GM12891 (cell line): ENCODE measurements at regions not wholly inside any gene's neighbourhood (a gene's known extent, or its start where the extent isn't known, plus 50 kb on each side); places are given as distances from the start of the nearest gene placed in this dataset.

Experiments
- DNase-seq: peaks from one replicate; pipeline ENCODE4 v3.0.0; 2011; ENCODE audit warnings: low spot score; ENCODE audit not compliant: insufficient read length
- FAIRE-seq: peaks from 2 replicates; lab custom pipeline; 2011; peaks lifted over from hg19 to GRCh38; lab: Jason Lieb, UNC
- PAX5 ChIP-seq: IDR thresholded peaks from 2 replicates; pipeline ENCODE4 v1.6.1; 2011; ENCODE audit warnings: low read length, moderate library complexity, mild to moderate bottlenecking; ENCODE audit not compliant: insufficient read depth, severe bottlenecking
- POLR2A ChIP-seq: IDR thresholded peaks from 2 replicates; pipeline ENCODE4 v1.6.1; 2011; ENCODE audit warnings: low read depth, low read length, control low read depth
- POLR2AphosphoS5 ChIP-seq: IDR thresholded peaks from 2 replicates; pipeline ENCODE4 v1.6.1; 2011; ENCODE audit warnings: low read depth, low read length, control low read depth
- POU2F2 ChIP-seq: IDR thresholded peaks from 2 replicates; pipeline ENCODE4 v1.6.1; 2011; ENCODE audit warnings: low read depth, mild to moderate bottlenecking, control low read depth, low read length, moderate library complexity
- SPI1 ChIP-seq: IDR thresholded peaks from 2 replicates; pipeline ENCODE4 v1.6.1; 2011; ENCODE audit warnings: low read depth, low read length, control low read depth
- TAF1 ChIP-seq: IDR thresholded peaks from 2 replicates; pipeline ENCODE4 v1.6.1; 2011; ENCODE audit warnings: low read depth, low read length, control low read depth

DNA sequence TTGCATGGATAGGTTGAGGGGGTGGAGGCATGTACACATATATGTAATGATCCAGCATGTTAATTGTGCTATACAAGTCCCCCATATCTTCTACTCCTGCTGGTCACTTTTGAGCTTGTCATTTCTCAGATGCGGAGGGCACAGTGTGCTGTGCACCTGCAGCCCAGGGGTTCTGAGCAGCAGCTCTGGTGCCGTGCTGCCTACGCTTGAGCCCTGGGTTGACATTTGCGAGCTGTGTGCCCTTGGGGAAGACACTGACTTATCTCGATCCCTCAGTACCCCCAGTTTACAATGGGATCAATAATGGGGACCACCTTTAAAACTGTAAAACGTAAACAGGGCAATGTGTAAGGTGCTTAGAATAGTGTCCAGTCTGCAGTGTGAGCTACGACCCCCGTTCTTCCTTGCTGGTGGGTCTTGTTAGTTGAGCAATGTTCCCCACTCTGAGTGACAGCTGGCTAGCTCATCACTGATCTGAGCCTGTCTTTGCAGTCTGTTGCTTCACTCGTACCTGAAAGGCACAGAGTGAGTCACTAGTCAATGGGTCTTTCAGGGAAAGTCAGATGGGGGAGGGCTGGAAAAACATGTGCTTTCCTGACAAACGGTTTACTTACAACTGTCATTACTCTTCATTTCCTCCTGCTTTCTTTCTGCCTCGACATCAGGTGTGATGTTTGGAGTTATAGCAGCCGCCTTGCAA is 91.7 kb downstream of the SLC2A10 start:
- DNase-seq = no peak
- TF ChIP-seq TAF1 = no peak
- no peak for TF ChIP-seq POLR2A
- TF ChIP-seq POLR2AphosphoS5 = no peak
- no peak for TF ChIP-seq POU2F2
- no peak for TF ChIP-seq PAX5
- TF ChIP-seq SPI1 = no peak
- FAIRE-seq = no peak

DNA sequence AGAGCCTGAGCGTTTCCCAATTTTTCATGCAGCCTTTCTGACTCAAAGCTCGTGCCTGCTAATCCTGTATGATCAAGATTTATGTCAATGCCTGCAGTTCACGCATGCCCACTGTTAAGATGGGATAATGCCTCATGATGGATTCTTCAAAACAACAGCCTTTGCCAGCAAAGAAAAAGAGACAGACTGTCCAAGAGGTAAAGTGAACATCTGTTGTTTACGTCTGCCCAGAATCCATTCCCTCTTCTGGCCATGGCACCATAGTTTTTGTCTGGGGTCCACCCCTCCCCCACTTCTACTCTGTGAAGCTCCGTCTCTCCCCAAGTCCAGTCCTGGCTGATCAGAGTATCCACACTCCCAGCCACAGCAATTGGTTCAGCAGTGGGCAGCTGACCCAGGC is 91.9 kb upstream of the EYA2 start:
- no peak for FAIRE-seq
- no peak for DNase-seq
- TF ChIP-seq POLR2AphosphoS5 (no peak), POU2F2 (no peak), PAX5 (no peak), POLR2A (no peak), SPI1 (no peak), TAF1 (no peak)

DNA sequence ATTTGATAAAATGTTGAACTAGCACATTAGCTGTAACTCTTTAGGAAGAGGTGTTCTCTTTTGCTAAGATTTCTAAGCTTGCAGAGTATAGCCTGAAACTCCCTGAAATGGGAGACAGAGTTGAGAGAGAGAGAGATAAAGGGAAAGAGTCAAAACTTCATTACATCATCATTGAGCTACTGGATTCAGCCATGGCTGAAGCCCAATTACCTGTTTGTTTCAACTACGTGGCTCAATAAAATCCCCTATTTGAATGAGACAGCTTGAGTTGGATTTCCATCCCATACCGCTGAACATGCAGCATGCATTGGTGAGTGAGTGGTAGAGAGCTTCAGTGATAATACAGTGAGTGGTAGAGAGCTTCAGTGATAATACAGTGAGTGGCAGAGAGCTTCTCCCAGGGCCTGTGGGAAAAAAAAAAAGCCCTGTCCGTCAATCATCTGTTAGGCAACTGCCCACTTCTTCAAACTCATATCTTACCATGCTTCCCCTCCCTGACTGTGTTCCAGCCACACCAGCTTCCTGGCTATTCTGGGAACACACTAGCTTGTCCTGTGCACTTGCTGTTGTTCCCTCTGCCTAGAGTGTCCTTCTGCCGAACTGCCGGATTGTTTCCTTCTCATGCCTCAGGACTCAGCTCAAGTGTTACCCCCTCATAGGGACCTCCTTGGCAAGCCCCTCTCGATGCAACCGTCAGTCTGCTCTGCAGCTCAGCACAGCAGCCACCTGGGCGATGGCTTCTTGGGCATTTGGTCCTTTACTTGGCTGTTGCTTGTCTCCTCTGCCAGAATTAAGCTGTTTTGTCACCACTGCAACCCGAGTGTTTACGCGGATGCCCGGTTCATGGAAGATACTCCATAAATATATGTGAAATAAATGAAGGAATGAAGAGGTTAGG is 91.3 kb upstream of the EYA2 start:
- no peak for TF ChIP-seq TAF1
- no peak for TF ChIP-seq POLR2AphosphoS5
- TF ChIP-seq POU2F2 = no peak
- TF ChIP-seq PAX5 = no peak
- no peak for TF ChIP-seq POLR2A
- no peak for TF ChIP-seq SPI1
- no peak for FAIRE-seq
- no peak for DNase-seq

DNA sequence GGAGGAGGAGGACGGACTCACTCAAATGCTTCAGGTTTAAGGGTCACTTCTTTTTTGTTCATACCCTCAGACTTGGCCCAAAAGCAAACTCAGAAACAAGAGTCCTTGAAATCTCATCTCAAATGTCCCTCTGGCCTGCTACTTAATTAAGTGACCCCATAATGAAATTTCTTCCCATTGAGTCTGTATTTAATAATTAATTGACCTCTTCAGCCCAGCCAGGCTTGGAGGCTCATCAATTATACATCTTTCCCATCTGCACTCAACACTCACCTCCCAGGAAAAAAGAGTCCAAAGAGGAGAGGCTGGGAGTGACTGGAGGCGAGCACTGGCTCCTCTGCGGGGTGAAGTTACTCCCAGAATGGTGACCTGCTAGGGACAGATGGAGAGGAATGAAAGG is 90.5 kb upstream of the EYA2 start:
- DNase-seq (no peak), FAIRE-seq (no peak)
- TF ChIP-seq POLR2A (no peak), POU2F2 (no peak), SPI1 (no peak), POLR2AphosphoS5 (no peak), TAF1 (no peak), PAX5 (no peak)

DNA sequence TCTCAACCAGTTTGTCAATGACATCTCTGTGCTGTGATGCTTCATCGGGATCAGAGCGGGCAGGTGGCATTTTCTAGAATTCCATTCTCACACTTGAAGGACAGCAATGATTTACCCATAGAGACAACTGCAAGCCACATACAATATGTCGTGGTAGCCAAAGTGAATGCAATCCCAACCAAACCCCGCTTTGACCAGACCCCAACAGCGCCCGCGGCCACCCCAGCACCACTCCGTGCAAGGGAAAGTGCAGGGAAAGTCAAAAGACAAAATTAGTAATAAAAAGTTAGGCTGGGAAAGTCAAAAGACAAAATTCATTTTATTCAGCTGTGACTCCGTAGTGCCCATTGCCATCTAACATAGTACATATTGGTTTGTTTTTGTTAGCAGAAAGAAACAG is 88.8 kb upstream of the EYA2 start:
- TF ChIP-seq PAX5 (no peak), POU2F2 (no peak), TAF1 (no peak)
- FAIRE-seq = no peak
- no peak for DNase-seq

DNA sequence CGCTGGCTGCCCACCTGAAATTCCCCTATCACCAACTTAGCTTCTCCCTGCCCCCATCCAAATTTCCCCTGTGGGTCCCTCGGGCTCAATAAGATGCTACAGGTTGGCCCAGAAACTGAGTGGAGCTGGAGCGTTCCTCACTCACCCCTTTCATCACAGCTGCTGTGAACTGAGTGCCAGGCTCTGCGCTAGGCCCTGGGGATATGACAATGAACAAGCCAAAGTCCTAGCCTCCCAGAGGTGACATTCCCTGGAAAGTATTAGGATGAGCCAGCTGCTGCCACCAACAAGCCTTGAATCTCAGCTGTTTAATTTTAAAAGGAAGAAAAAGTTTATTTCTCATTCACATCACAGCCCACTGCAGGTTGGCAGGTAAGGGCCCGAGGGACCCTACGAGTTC is 86.6 kb upstream of the EYA2 start:
- no peak for DNase-seq
- TF ChIP-seq TAF1 (no peak), POU2F2 (no peak), PAX5 (no peak), POLR2A (no peak), SPI1 (no peak), POLR2AphosphoS5 (no peak)
- no peak for FAIRE-seq

DNA sequence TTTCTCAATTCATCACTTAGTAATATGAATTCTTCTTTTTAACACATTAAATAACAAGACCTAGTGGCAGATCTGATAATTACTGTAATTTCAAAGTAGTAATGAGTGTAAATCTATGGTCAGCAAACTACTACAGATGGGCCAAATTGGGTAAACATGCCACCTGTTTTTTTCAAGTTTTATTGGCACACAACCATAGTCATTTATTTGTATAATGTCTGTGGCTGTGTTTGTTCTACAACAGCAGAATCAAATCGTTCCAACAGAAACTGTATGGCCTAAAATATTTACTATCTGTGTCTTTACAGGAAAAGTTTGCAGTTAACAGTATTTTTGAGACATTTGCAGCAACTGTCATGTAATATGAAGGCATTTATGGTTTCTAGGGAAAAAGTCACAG is 86.1 kb upstream of the EYA2 start:
- FAIRE-seq = no peak
- DNase-seq = no peak
- TF ChIP-seq POLR2AphosphoS5 (no peak), POLR2A (no peak), POU2F2 (no peak), PAX5 (no peak), SPI1 (no peak), TAF1 (no peak)

DNA sequence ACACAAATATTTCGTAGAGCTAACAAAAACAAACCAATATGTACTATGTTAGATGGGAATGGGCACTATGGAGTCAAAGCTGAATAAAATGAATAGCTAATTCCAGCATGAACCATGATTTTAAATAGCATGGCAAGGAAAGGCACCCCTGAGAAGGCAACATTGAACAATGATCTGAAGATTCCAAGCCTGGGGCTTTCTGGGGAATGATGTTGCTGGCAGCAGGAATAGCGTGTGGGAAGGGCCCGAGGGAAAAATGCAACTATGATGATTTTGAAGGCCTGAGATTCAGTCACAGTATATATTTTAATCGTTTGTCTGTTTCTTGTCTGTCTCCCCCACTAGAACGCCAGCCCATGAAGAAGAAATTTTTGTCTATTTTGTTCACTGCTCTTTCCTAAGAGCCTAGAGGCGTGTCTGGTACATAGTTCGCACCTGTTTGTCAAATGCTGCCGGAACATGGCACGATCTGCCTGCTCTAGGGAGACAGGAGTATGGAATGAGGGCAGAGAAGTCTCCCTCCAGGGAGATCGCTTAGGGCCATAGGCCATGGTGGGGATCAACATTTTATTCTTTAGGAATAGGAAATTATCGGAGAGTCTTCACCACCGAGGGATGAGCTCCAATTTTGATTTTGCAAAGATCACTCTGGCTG is 84.8 kb upstream of the EYA2 start:
- FAIRE-seq (no peak), DNase-seq (no peak)
- no peak for TF ChIP-seq TAF1
- TF ChIP-seq SPI1 = no peak
- no peak for TF ChIP-seq PAX5
- TF ChIP-seq POLR2A = no peak
- TF ChIP-seq POU2F2 = no peak
- no peak for TF ChIP-seq POLR2AphosphoS5

DNA sequence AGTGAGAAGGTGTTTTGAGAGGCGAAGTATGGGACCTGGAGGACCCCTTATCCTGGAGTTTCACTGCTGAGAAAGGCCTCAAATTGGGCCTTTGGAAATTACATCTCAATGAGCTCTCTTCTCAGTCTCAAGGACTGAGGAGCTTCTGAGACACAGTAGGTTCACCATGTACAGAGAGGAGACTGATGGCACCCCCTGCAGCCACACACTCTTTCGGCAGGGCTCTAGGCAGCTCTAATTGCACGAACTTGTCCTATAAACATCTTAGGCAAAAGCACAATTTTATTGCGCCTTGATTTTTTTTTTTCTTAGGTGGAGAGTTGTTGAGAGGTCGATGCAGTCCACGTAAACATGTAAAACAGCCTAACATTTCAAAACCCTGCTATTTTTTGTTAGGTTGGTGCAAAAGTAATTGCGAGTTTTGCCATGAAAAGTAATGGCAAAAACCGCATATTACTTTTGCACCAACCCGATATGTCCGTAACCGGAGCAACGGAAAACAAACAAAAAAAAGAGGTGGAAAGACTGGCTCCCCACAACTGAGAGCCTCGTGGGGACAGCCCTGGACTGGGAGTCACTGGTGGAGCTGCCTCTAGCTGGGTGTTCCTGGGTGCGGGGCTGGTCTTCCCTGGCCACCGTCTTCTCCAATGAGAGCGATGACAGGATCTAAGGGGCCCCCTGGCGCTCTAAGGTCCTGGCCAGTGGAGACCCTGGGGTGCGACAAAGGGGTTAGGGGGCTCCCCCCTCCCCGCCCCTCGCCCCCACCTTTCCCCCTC is 84.0 kb upstream of the EYA2 start:
- TF ChIP-seq POLR2A (no peak), SPI1 (no peak), POLR2AphosphoS5 (no peak), PAX5 (no peak), TAF1 (no peak), POU2F2 (no peak)
- FAIRE-seq (no peak), DNase-seq (no peak)
